Mesenchymal stem cell (in vitro differentiated cells and primary cell): ENCODE measurements at regions not wholly inside any gene's neighbourhood (a gene's known extent, or its start where the extent isn't known, plus 50 kb on each side); places are given as distances from the start of the nearest gene placed in this dataset.
A peak's percentile ranks its signal among the peaks of the same experiment; 100 is the strongest.

Experiments
- DNase-seq: peaks from one replicate; pipeline ENCODE4 v3.0.0-alpha.2; 2013
- H2AFZ ChIP-seq: one replicate; pipeline ENCODE4 v1.6.1; 2013; ENCODE audit warnings: low read depth, mild to moderate bottlenecking, control low read depth, inconsistent platforms, low read length, moderate library complexity
- H2AK5ac ChIP-seq: 2 replicates; pipeline ENCODE4 v1.6.1; 2013; ENCODE audit warnings: low read length, moderate library complexity, mild to moderate bottlenecking, inconsistent platforms; ENCODE audit not compliant: severe bottlenecking
- H2BK120ac ChIP-seq: one replicate; pipeline ENCODE4 v1.6.1; 2013; ENCODE audit warnings: low read depth, mild to moderate bottlenecking, inconsistent platforms, low read length, moderate library complexity
- H2BK12ac ChIP-seq, 2 experiments: one replicate each; pipeline ENCODE4 v1.6.1; 2013; ENCODE audit warnings: inconsistent platforms in 2 of 2, low read length in 2 of 2, mild to moderate bottlenecking in 2 of 2, moderate library complexity in 2 of 2, control low read depth in 1 of 2
- H2BK15ac ChIP-seq: one replicate; pipeline ENCODE4 v1.6.1; 2013; ENCODE audit warnings: mild to moderate bottlenecking, low read depth, inconsistent platforms; ENCODE audit not compliant: poor library complexity, severe bottlenecking
- H2BK5ac ChIP-seq: 2 replicates; pipeline ENCODE4 v1.6.1; 2013; ENCODE audit warnings: low read depth, mild to moderate bottlenecking, low read length, control low read depth, inconsistent platforms; ENCODE audit not compliant: poor library complexity, severe bottlenecking
- H3K14ac ChIP-seq, 2 experiments: one replicate each; pipeline ENCODE4 v1.6.1; 2013; ENCODE audit warnings: inconsistent platforms in 2 of 2, low read length in 2 of 2, control low read depth in 1 of 2, mild to moderate bottlenecking in 1 of 2, moderate library complexity in 1 of 2
- H3K18ac ChIP-seq, 2 experiments: one replicate each; pipeline ENCODE4 v1.6.1; 2013; ENCODE audit warnings: inconsistent platforms in 2 of 2, low read length in 2 of 2, control low read depth in 1 of 2, low read depth in 1 of 2, mild to moderate bottlenecking in 1 of 2
- H3K23ac ChIP-seq, 2 experiments: one replicate each; pipeline ENCODE4 v1.6.1; 2013; ENCODE audit warnings: inconsistent platforms in 2 of 2, low read length in 2 of 2, mild to moderate bottlenecking in 2 of 2, moderate library complexity in 2 of 2, control low read depth in 1 of 2
- H3K27ac ChIP-seq: 2 replicates; pipeline ENCODE4 v1.5.1; 2013; ENCODE audit warnings: mild to moderate bottlenecking, moderate library complexity, low read length, control low read depth, inconsistent platforms; ENCODE audit not compliant: poor library complexity, severe bottlenecking
- H3K27me3 ChIP-seq, 2 experiments: 2 replicates each; pipeline versions ENCODE4 v1.6.1 to v1.7.0; 2013; ENCODE audit warnings: low read length in 2 of 2, mild to moderate bottlenecking in 2 of 2, moderate library complexity in 2 of 2, control low read depth in 1 of 2, inconsistent platforms in 1 of 2; ENCODE audit not compliant: control insufficient read depth in 1 of 2, insufficient read depth in 1 of 2
- H3K36me3 ChIP-seq, 2 experiments: 2 replicates each; pipeline versions ENCODE4 v1.6.1 to v1.7.0; 2013; ENCODE audit warnings: low read length in 2 of 2, control low read depth in 1 of 2, inconsistent platforms in 1 of 2, low read depth in 1 of 2, mild to moderate bottlenecking in 1 of 2; ENCODE audit not compliant: insufficient read depth in 2 of 2, control insufficient read depth in 1 of 2
- H3K4ac ChIP-seq, 2 experiments: one replicate each; pipeline ENCODE4 v1.6.1; 2013; ENCODE audit warnings: inconsistent platforms in 2 of 2, low read length in 2 of 2, mild to moderate bottlenecking in 2 of 2, moderate library complexity in 2 of 2, control low read depth in 1 of 2, low read depth in 1 of 2
- H3K4me1 ChIP-seq: 2 replicates; pipeline ENCODE4 v1.6.1; 2013; ENCODE audit warnings: low read depth, low read length, control low read depth; ENCODE audit not compliant: control insufficient read depth, insufficient read depth
- H3K4me2 ChIP-seq: 2 replicates; pipeline ENCODE4 v1.6.1; 2013; ENCODE audit warnings: low read length, mild to moderate bottlenecking, inconsistent platforms; ENCODE audit not compliant: poor library complexity, severe bottlenecking
- H3K4me3 ChIP-seq, 2 experiments: 2 replicates each; pipeline versions ENCODE4 v1.5.1 to v1.7.0; 2013; ENCODE audit warnings: low read length in 2 of 2, mild to moderate bottlenecking in 2 of 2, control low read depth in 1 of 2, low read depth in 1 of 2; ENCODE audit not compliant: insufficient read depth in 1 of 2
- H3K79me1 ChIP-seq: replicated peaks from 2 replicates; pipeline ENCODE4 v1.6.1; 2013; ENCODE audit warnings: mild to moderate bottlenecking, control low read depth, low read length, inconsistent platforms; ENCODE audit not compliant: poor library complexity, severe bottlenecking
- H3K9ac ChIP-seq: 2 replicates; pipeline ENCODE4 v1.7.0; 2013; ENCODE audit warnings: mild to moderate bottlenecking, low read length, moderate library complexity
- H3K9me3 ChIP-seq: 2 replicates; pipeline ENCODE4 v1.7.0; 2013; ENCODE audit warnings: mild to moderate bottlenecking, low read length; ENCODE audit not compliant: control insufficient read depth
- H4K8ac ChIP-seq: one replicate; pipeline ENCODE4 v1.6.1; 2013; ENCODE audit warnings: inconsistent platforms, mild to moderate bottlenecking, low read length, moderate library complexity
- H4K91ac ChIP-seq: one replicate; pipeline ENCODE4 v1.6.1; 2013; ENCODE audit warnings: mild to moderate bottlenecking, low read length, inconsistent platforms
- WGBS: methylation state at CpG from one replicate; pipeline ENCODE4 v1.1.7; 2013; ENCODE audit warnings: mixed read lengths; 5-methylcytosine and 5-hydroxymethylcytosine counted together

DNA sequence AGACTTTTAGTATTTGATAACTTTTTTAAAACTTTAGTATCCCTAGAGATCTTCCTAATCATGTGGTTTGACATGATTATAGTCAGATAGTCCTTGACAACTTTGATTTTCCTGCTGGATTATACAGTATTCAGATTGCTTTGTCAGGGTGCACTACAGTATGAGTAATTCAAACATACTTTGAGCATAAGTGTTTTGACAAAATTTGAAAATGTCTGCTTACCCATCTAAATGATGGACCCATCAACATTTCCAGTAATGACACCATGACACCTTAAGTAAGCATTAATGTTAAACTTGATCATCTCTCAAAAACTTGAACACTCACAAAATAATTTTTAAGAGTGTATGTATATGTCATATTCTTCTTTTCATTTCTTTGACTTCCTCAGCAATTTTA is 514.5 kb upstream of the SMIM31 start:
- Histone ChIP-seq H3K36me3 (no peaks in the 10 kb centered on the region), H4K91ac (no peak overlapping the region), H2BK15ac (no peak overlapping the region), H3K27ac (no peak overlapping the region), H2BK12ac (no peak overlapping the region), H2AK5ac (no peak overlapping the region), H3K14ac (no peak overlapping the region), H3K9ac (no peak overlapping the region), H2BK120ac (no peak overlapping the region), H4K8ac (no peak overlapping the region), H2AFZ (no peak overlapping the region), H3K9me3 (no peaks in the 10 kb centered on the region), H3K27me3 (no peaks in the 10 kb centered on the region), H3K79me1 (no peaks in the 10 kb centered on the region), H3K4me2 (no peak overlapping the region), H2BK5ac (no peak overlapping the region), H3K4ac (no peak overlapping the region), H3K23ac (no peak overlapping the region), H3K4me1 (no peaks in the 10 kb centered on the region), H3K4me3 (no peak overlapping the region), H3K18ac (no peak overlapping the region)
- no peak for DNase-seq

DNA sequence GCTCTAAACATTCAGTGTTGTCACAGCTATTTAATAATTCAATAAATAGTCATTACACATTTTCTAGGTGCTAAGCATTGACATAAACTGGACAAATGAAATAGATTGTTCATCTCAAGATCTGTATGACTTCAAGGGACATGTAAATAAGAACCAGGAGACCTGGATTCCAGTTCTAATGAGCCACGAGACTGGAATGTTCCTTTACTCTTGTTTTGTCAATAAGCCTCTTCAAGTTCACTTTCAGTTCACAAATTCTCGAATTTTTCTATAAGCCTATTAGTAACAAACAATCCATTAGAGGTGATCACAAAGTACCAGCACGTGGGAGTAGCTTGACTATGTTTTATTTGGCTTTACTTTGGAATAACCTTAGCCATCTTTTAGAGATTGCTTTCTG is 514.0 kb upstream of the SMIM31 start:
- H3K9ac ChIP-seq: no peak overlapping the region
- no peaks in the 10 kb centered on the region for H3K36me3 ChIP-seq
- H2BK15ac ChIP-seq: no peak overlapping the region
- no peak overlapping the region for H2BK12ac ChIP-seq
- no peak overlapping the region for H3K4ac ChIP-seq
- H3K18ac ChIP-seq: no peak overlapping the region
- no peak overlapping the region for H4K91ac ChIP-seq
- H2AFZ ChIP-seq: no peak overlapping the region
- no peak overlapping the region for H3K4me2 ChIP-seq
- H3K23ac ChIP-seq: no peak overlapping the region
- H3K9me3 ChIP-seq: no peaks in the 10 kb centered on the region
- DNase-seq: no peak
- H3K14ac ChIP-seq: no peak overlapping the region
- H3K27ac ChIP-seq: no peak overlapping the region
- no peak overlapping the region for H2BK5ac ChIP-seq
- no peaks in the 10 kb centered on the region for H3K79me1 ChIP-seq
- H3K4me1 ChIP-seq: no peaks in the 10 kb centered on the region
- H3K4me3 ChIP-seq: no peak overlapping the region
- WGBS: 0% methylated on average over 2 of the region's 3 CpGs
- H3K27me3 ChIP-seq: no peaks in the 10 kb centered on the region
- no peak overlapping the region for H2AK5ac ChIP-seq
- no peak overlapping the region for H4K8ac ChIP-seq
- no peak overlapping the region for H2BK120ac ChIP-seq

DNA sequence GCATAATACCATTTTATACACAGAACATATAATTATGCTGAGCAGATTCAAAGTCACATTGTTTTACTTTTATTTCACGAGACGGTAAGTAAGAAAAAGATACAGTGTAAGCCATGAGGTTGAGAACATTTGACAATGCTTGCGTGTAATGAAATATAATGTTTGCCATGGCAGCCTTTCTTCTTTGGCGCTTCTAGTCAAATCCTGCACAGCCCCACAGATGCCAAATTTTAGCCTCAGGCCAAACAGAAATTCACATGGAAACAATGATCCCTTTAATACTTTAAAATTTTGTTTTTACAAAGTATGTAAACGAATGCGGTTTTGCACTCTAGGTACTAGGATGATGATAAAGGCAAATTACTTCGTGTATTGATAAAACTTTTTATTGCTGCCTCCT is 502.7 kb upstream of the SMIM31 start:
- Histone ChIP-seq H2BK5ac (no peak overlapping the region), H3K4me3 (no peak overlapping the region), H3K27me3 (no peaks in the 10 kb centered on the region), H2AK5ac (no peak overlapping the region), H3K23ac (no peak overlapping the region), H3K18ac (no peak overlapping the region), H3K27ac (no peak overlapping the region), H2BK12ac (no peak overlapping the region), H3K4me1 (no peaks in the 10 kb centered on the region), H2AFZ (no peak overlapping the region), H3K4ac (no peak overlapping the region), H2BK120ac (no peak overlapping the region), H4K8ac (no peak overlapping the region), H4K91ac (no peak overlapping the region), H3K9ac (no peak overlapping the region), H3K36me3 (no peaks in the 10 kb centered on the region), H2BK15ac (no peak overlapping the region), H3K14ac (no peak overlapping the region), H3K9me3 (no peaks in the 10 kb centered on the region), H3K4me2 (no peak overlapping the region), H3K79me1 (no peaks in the 10 kb centered on the region)
- WGBS: 92% methylated on average over 2 of the region's 7 CpGs
- no peak for DNase-seq

DNA sequence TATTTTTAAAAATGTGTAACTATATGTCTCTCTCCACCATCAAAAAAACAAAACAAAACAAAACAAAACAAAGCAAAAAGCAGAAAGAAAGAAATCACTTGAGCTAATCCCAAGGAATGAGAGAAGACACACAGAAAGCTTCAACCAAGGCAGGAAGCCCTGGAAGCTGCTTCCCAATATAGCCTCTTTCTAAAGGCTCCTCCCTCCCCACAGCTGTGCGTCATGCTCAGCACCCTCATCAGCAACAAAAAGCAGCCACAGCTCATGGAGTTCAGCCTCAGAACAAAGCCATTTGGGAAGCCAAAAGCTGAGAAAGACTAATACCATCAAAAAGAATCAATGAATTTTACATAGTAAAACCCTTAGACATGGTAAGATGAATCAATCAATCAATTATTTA is 501.6 kb upstream of the SMIM31 start:
- H2BK15ac ChIP-seq: no peak overlapping the region
- no peak overlapping the region for H3K4ac ChIP-seq
- H3K4me2 ChIP-seq: peak overlapping the region; percentile 49
- H2AFZ ChIP-seq: no peak overlapping the region
- H3K9ac ChIP-seq: no peak overlapping the region
- H2AK5ac ChIP-seq: no peak overlapping the region
- H3K79me1 ChIP-seq: no peaks in the 10 kb centered on the region
- no peak overlapping the region for H4K8ac ChIP-seq
- no peak overlapping the region for H2BK12ac ChIP-seq
- no peak overlapping the region for H2BK120ac ChIP-seq
- H4K91ac ChIP-seq: no peak overlapping the region
- no peak overlapping the region for H3K27ac ChIP-seq
- no peak overlapping the region for H3K23ac ChIP-seq
- no peak overlapping the region for H3K4me3 ChIP-seq
- no peaks in the 10 kb centered on the region for H3K4me1 ChIP-seq
- 0% methylated on average over 1 of the region's 1 CpG for WGBS
- peak; percentile 2 for DNase-seq
- no peaks in the 10 kb centered on the region for H3K27me3 ChIP-seq
- no peak overlapping the region for H2BK5ac ChIP-seq
- no peaks in the 10 kb centered on the region for H3K36me3 ChIP-seq
- no peak overlapping the region for H3K18ac ChIP-seq
- H3K14ac ChIP-seq: no peak overlapping the region
- no peaks in the 10 kb centered on the region for H3K9me3 ChIP-seq
